SH-SY5Y (cell line): ENCODE measurements at regions not wholly inside any gene's neighbourhood (a gene's known extent, or its start where the extent isn't known, plus 50 kb on each side); places are given as distances from the start of the nearest gene placed in this dataset.

Experiments used
- GATA2 ChIP-seq: IDR thresholded peaks from 2 replicates; pipeline ENCODE4 v1.6.1; 2011; ENCODE audit warnings: mild to moderate bottlenecking, low read depth, low read length
- GATA3 ChIP-seq: IDR thresholded peaks from 2 replicates; pipeline ENCODE4 v1.6.1; 2011; ENCODE audit warnings: low read depth, mild to moderate bottlenecking, low read length, moderate library complexity

GRCh38 chr14:98974113-98974512 lies 297.9 kb downstream of the BCL11B start:
- TF ChIP-seq GATA3 (no peak), GATA2 (no peak)
